GM21381 (cell line): ENCODE measurements at regions not wholly inside any gene's neighbourhood (a gene's known extent, or its start where the extent isn't known, plus 50 kb on each side); places are given as distances from the start of the nearest gene placed in this dataset.

ENCODE experiments used
- ATAC-seq: cut with Tn5 transposase; IDR thresholded peaks from one replicate; pipeline ENCODE4 v1.9.1; 2021; ENCODE audit warnings: mild to moderate bottlenecking, moderate library complexity; ENCODE audit not compliant: unreplicated experiment

DNA sequence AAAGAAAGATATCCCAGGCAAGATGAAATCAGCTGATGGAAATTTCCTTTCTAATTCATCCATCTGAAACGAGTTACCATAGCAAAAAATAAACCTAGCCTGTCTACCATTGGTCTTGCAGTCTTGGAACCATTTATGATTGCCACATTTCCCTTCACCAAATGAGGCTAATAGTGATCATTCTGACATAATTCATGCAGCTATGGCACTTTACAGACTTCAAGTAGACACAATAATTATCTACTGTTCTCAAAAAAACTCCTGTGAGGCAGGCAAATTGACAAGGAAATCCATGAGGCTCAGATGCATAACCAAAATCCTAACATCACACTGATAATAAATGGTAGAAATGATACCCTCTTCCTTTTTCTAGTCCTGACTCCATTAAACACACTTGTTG, 1669.7 kb upstream of the LRRTM1 start:
- no peak for ATAC-seq

DNA sequence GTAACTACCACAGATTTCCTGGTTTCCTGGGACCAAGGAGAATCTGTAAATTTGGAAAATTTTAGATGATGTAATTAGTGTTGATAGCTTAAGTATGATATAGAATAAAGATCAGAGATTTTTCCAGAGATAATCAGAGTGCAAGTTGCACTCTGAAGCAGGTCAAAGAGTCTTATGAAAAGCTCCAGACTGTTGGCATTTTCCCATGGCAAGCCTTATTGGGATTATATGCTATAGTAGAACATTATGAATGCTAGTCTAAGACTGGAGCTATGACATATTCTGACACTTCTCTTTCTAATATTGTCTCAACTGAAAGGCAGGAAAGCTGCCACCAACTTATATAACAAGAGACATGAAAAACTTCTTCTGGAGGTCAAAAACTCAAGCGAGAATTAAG, 1638.3 kb upstream of the LRRTM1 start:
- ATAC-seq, result no peak

GRCh38 chr2:81942136-81942680, 1637.7 kb upstream of the LRRTM1 start:
- no peak for ATAC-seq

GRCh38 chr2:81940266-81940955, 1635.9 kb upstream of the LRRTM1 start:
- no peak for ATAC-seq

DNA sequence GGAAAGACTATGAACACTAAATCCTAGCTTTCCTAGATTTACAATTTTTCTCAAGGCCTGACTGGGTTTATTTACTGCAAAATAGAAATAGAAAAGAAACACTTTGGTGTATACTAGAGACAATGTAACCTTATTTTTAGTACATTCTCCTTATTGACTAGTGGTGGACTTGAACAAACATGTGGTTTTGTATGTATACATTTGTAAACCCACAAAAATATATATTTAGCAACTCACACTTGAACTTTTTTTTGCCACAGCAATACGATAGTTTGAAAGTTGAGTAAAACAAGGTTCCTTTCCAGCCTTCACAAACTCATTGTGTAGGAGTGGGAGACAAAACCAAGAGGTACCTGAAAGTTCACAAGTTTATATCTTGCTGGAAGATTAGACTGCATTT, 1633.4 kb upstream of the LRRTM1 start:
- ATAC-seq, result no peak

GRCh38 chr2:81903534-81903933, 1599.0 kb upstream of the LRRTM1 start:
- ATAC-seq, result no peak

- no peak for ATAC-seq
Measured at GRCh38 chr2:81901017-81901416, 1596.5 kb upstream of the LRRTM1 start.

- no peak for ATAC-seq
Measured at GRCh38 chr2:81895620-81896250, 1591.2 kb upstream of the LRRTM1 start.

DNA sequence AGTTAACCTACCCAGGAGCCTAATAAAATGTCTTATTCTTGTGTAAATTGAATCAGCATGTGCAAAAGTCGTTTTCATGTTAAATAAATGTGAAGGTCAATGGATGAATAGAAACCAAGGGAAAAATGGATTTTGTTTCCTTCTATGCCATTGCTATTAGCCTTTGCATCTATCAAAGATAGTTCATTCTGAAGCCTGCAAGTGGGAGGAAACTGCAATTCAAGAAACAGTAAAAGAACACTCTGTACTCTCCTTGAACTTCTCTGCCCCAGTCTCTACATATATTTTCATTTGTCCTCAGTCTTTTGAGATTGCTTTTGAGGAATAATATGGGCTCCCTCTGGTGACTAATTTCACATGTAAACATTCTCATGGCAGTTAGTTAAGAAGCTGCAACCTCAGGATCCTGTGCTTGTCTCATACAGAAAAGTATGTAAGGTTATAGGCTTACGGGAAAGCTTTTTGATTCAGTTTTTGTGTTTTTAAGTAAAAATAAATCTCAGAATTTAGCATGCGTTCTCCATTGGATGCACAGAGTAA, 1590.0 kb upstream of the LRRTM1 start:
- no peak for ATAC-seq

- ATAC-seq, result no peak
Measured at GRCh38 chr2:81876624-81877023, 1572.1 kb upstream of the LRRTM1 start.

- no peak for ATAC-seq
Measured at GRCh38 chr2:81872006-81872405, 1567.5 kb upstream of the LRRTM1 start.

GRCh38 chr2:81870119-81870518, 1565.6 kb upstream of the LRRTM1 start:
- no peak for ATAC-seq

GRCh38 chr2:81858998-81859397, 1554.4 kb upstream of the LRRTM1 start:
- ATAC-seq, result no peak

DNA sequence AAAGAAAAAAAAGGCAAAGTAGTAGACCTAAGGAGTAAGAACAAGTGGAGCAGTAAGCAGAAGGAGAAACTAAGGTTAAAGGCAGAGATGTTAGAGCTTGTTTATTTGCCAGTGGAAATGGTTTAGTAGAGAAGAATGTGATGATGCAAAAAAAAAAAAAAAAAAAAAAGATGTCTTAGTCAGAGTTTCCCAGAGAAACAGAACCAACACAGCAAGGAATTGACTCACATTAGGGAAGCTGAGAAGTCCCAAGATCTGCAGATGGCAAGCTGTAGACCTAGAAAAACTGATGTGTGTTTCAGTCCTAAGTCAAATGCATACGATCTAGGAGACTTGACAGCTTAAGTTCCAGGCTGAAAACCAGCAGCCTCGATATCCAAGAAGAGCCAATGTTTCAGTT, 1548.8 kb upstream of the LRRTM1 start:
- ATAC-seq, result no peak

DNA sequence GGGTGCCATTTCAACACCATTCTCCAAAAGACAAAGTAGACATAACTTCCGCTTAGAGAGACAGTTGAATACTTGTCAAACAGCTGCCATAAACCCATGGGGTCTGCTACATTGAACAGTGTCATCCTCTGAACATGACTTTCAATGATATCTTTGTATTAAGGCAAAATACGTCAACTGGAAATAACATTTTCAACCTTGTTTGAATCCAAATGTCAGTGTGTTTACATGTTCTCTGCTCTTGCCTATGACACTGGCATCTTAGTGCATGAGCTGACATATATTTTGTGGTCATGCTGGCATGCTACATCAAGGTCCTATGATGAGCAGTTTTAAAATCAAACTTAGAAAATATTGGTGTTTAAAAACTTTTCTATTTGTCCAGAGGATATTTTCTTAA, 1548.1 kb upstream of the LRRTM1 start:
- no peak for ATAC-seq

DNA sequence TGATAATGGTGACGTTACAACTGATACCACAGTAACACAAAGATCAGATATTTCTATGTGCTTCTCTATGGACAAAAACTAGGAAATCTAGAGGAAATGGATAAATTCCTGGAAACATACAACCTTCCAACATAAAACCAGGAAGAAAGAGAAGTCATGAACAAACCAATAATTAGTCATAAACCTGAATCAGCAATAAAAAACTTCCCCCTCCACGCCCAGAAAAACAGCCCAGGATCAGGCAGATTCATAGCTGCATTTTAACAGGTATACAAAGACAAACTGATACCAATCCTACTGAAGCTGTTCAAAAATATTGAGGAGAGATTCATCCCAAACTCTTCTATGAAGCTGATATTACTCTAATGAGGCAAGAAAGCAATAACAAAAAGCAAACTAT, 1535.2 kb upstream of the LRRTM1 start:
- ATAC-seq, result no peak

DNA sequence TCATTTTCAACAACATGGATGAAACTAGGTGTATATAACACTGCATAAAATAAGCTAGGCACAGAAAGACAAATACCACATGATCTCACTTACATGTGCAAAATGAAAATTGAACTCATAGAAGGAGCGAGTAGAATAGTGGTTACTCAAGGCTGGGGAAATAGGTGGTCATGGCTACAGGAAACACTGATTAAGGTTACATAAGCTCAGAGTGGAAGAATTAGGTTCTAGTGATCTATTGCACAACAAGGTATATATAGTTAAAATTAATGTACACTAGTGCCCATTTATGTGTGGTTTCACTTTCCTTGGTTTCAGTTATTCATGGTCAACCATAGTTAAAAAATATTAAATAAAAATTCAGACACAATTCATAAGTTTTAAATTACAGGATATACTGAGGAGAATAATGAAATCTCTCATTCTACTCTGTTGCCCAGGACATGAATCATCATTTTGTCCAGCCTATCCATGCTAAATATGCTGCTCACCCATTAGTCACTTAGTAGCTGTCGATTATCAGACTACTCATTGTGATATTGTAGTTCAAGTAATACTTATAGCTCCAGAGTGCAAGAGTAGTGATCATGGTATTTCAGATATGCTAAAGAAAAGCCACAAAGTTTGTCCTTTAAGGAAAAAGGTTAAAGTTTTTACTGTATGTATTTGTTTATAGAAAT, 1530.9 kb upstream of the LRRTM1 start:
- ATAC-seq, result no peak

DNA sequence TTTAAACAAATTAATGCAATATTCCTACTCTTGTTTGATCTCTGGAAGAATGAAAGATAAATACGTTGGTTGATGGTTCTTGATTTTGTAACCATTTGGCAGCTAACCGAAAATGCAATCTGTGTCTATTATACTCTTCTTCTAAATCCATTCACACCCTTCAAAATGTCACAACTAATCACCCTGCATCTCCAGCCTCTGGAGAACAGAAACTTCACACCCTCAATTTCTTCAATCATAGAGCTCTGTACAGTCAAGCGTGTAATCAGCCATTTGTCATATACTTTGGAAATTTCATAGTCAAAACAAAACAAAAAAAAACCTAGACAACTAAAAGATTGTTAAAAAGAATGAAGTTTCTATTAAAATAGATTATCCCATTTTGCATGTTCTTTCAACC, 1482.3 kb upstream of the LRRTM1 start:
- no peak for ATAC-seq

DNA sequence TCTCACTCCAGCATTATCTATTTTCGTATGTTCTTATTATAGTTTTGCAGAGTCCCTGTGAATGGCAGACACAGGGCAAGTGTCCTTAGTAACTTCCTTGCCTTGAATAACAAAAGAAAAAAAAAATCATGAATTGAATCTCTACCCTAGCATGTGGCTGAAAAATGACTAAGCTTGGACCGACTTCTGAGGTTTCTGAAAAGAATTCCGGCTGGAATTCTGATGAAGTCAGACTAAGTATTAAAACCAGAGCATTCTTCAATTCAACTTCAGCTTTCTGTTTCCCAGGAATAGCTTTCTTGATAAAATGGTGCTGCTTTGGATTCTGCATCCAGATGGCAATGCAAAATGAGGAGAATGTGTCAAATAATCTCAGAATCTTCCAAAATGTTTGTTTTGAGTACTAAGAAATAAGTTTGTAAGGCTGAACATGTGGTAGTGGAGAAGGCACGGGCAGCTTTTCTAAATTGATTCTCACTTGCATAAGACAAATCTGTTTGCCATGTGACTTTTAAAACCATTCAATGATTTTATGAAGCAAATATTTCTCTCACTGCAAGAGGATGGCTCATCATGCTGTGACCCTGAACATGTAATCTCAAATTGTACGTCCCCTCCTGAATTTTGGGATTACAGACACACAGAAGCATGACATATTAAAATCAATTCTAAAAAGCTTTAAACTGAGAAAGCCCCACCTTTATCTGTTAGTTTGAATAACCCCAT, 1462.8 kb upstream of the LRRTM1 start:
- ATAC-seq, result no peak

- no peak for ATAC-seq
Measured at GRCh38 chr2:81747481-81748070, 1443.0 kb upstream of the LRRTM1 start.

DNA sequence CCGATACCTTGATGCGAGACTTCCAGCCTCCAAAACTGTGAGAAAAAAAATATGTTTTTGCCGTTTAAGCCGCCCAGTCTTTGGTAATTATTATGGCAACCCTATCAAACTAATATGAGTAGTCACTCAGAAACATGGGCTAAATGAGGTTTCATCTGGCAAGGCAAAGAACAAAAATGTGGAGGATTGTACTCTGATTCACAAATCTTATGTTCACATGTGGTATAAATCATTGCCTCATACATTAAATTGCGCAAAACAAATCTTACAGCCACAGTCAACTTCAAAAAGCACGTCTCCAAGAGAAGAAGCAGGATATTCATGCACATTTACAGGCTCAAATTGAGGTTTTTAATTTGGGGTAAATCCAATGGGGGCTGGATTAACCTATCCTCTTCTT, 1435.4 kb upstream of the LRRTM1 start:
- ATAC-seq, result no peak
